ENCODE measurements at regions not wholly inside any gene's neighbourhood (a gene's known extent, or its start where the extent isn't known, plus 50 kb on each side); places are given as distances from the start of the nearest gene placed in this dataset.

- no peak for TF ChIP-seq CTCF (conservative IDR thresholded peaks at IDR 0.05)
- no peaks in the 10 kb centered on the region for H3K9me3 Mint-ChIP-seq
Measured at GRCh38 chr4:155085843-155086530, 122.4 kb upstream of the NPY2R start.

GRCh38 chr4:155094201-155094820 is 114.1 kb upstream of the NPY2R start:
- H3K27ac Mint-ChIP-seq (ENCODE audit: unreplicated experiment), result no peak overlapping the region
- H3K4me1 Mint-ChIP-seq, result no peaks in the 10 kb centered on the region
- H3K9me3 Mint-ChIP-seq, result no peaks in the 10 kb centered on the region
- no peak overlapping the region for H3K4me3 Mint-ChIP-seq
- H3K36me3 Mint-ChIP-seq (ENCODE audit: low read depth), result no peaks in the 10 kb centered on the region
- H3K27me3 Mint-ChIP-seq (ENCODE audit: low read depth), result peaks cover 3% of the 10 kb centered on the region
- no peak for TF ChIP-seq CTCF (conservative IDR thresholded peaks at IDR 0.05)
- no peak for DNase-seq (ENCODE audit: low read depth, low spot score)

More at GRCh38 chr4:155085843-155086530, 122.4 kb upstream of the NPY2R start:
- Mint-ChIP-seq H3K27me3 (ENCODE audit: low read depth) (no peaks in the 10 kb centered on the region), H3K36me3 (ENCODE audit: low read depth) (no peaks in the 10 kb centered on the region), H3K4me3 (no peak overlapping the region), H3K4me1 (no peaks in the 10 kb centered on the region), H3K27ac (ENCODE audit: unreplicated experiment) (no peak overlapping the region)
- no peak for DNase-seq (ENCODE audit: low read depth, low spot score)

- Mint-ChIP-seq H3K4me1 (no peaks in the 10 kb centered on the region), H3K4me3 (no peak overlapping the region), H3K36me3 (ENCODE audit: low read depth) (no peaks in the 10 kb centered on the region), H3K9me3 (no peaks in the 10 kb centered on the region), H3K27me3 (ENCODE audit: low read depth) (peaks cover 3% of the 10 kb centered on the region), H3K27ac (ENCODE audit: unreplicated experiment) (no peak overlapping the region)
- no peak for DNase-seq (ENCODE audit: low read depth, low spot score)
- TF ChIP-seq CTCF (conservative IDR thresholded peaks at IDR 0.05), result no peak
Measured at GRCh38 chr4:155099231-155099630, 109.2 kb upstream of the NPY2R start.

- H3K27ac Mint-ChIP-seq (ENCODE audit: unreplicated experiment), result no peak overlapping the region
- no peak for TF ChIP-seq CTCF (conservative IDR thresholded peaks at IDR 0.05)
- no peaks in the 10 kb centered on the region for H3K27me3 Mint-ChIP-seq (ENCODE audit: low read depth)
- H3K36me3 Mint-ChIP-seq (ENCODE audit: low read depth), result no peaks in the 10 kb centered on the region
- H3K4me1 Mint-ChIP-seq, result no peaks in the 10 kb centered on the region
- peaks cover 4% of the 10 kb centered on the region for H3K9me3 Mint-ChIP-seq
- H3K4me3 Mint-ChIP-seq, result no peak overlapping the region
- DNase-seq (ENCODE audit: low read depth, low spot score), result no peak
Measured at GRCh38 chr4:155106629-155107028, 101.8 kb upstream of the NPY2R start.

- Mint-ChIP-seq H3K36me3 (ENCODE audit: low read depth) (no peaks in the 10 kb centered on the region), H3K27ac (ENCODE audit: unreplicated experiment) (no peak overlapping the region), H3K4me3 (no peak overlapping the region), H3K27me3 (ENCODE audit: low read depth) (no peaks in the 10 kb centered on the region), H3K4me1 (no peaks in the 10 kb centered on the region), H3K9me3 (peaks cover 4% of the 10 kb centered on the region)
- no peak for DNase-seq (ENCODE audit: low read depth, low spot score)
- TF ChIP-seq CTCF (conservative IDR thresholded peaks at IDR 0.05), result no peak
Measured at GRCh38 chr4:155107059-155107458, 101.4 kb upstream of the NPY2R start.
